Lung (tissue), 11 donors: ENCODE measurements at regions not wholly inside any gene's neighbourhood (a gene's known extent, or its start where the extent isn't known, plus 50 kb on each side); places are given as distances from the start of the nearest gene placed in this dataset.

ENCODE experiments used
- ATAC-seq: fragments of 200-7000 bp; cut with Tn5 transposase; one replicate; pipeline ENCODE4 v1.9.1; 2020; ENCODE audit warnings: moderate number of reproducible peaks; ENCODE audit not compliant: insufficient read depth, low FRiP score
- DNase-seq, 3 donors: peaks; one replicate each; pipeline ENCODE4 v3.0.0-alpha.2; 2013 to 2017
- H3K27ac ChIP-seq, 2 donors: one replicate each; pipeline ENCODE4 v1.5.1; 2013; ENCODE audit warnings: mild to moderate bottlenecking in 2 of 2, moderate library complexity in 2 of 2, control low read depth in 1 of 2, inconsistent platforms in 1 of 2, low read depth in 1 of 2, low read length in 1 of 2
- H3K27me3 ChIP-seq, 3 donors: one replicate each; pipeline ENCODE4 v1.5.1; 2013; ENCODE audit warnings: low read length in 2 of 3; ENCODE audit not compliant: control insufficient read depth in 3 of 3, insufficient read depth in 3 of 3
- H3K36me3 ChIP-seq, 4 donors: one replicate each; pipeline ENCODE4 v1.5.1; 2013; ENCODE audit warnings: low read length in 4 of 4, mild to moderate bottlenecking in 1 of 4, moderate library complexity in 1 of 4; ENCODE audit not compliant: control insufficient read depth in 4 of 4, insufficient read depth in 4 of 4
- H3K4me1 ChIP-seq, 5 donors: one replicate each; pipeline ENCODE4 v1.5.1; 2013; ENCODE audit warnings: low read length in 5 of 5, mild to moderate bottlenecking in 2 of 5, moderate library complexity in 1 of 5; ENCODE audit not compliant: control insufficient read depth in 5 of 5, insufficient read depth in 5 of 5
- H3K4me3 ChIP-seq: one replicate; pipeline ENCODE4 v1.5.1; 2013; ENCODE audit warnings: mild to moderate bottlenecking, control low read depth, moderate library complexity
- H3K9ac ChIP-seq, 2 donors: one replicate each; pipeline ENCODE4 v1.5.1; 2013; ENCODE audit warnings: low read length in 2 of 2, control low read depth in 1 of 2; ENCODE audit not compliant: insufficient read depth in 1 of 2
- H3K9me3 ChIP-seq, 4 donors: one replicate each; pipeline ENCODE4 v1.5.1; 2013; ENCODE audit warnings: low read length in 3 of 4, mild to moderate bottlenecking in 1 of 4, moderate library complexity in 1 of 4; ENCODE audit not compliant: control insufficient read depth in 4 of 4, insufficient read depth in 3 of 4
- CTCF ChIP-seq: IDR thresholded peaks from 2 replicates; pipeline ENCODE4 v1.5.1; 2012; ENCODE audit warnings: mild to moderate bottlenecking; ENCODE audit errors: control extremely low read depth, extremely low read depth
- WGBS, 2 donors: extraction: QIAGEN DNeasy Blood & Tissue Kit; methylation state at CpG; one replicate each; pipeline ENCODE4 v1.1.7; 2013; 5-methylcytosine and 5-hydroxymethylcytosine counted together
- donor health status: control.
- donor health status: control.
- donor health status: Bipolar disorder and iron deficiency.
- donor health status: healthy.
- donor health status: DM: yes; HTN: yes; CAD: no.

DNA sequence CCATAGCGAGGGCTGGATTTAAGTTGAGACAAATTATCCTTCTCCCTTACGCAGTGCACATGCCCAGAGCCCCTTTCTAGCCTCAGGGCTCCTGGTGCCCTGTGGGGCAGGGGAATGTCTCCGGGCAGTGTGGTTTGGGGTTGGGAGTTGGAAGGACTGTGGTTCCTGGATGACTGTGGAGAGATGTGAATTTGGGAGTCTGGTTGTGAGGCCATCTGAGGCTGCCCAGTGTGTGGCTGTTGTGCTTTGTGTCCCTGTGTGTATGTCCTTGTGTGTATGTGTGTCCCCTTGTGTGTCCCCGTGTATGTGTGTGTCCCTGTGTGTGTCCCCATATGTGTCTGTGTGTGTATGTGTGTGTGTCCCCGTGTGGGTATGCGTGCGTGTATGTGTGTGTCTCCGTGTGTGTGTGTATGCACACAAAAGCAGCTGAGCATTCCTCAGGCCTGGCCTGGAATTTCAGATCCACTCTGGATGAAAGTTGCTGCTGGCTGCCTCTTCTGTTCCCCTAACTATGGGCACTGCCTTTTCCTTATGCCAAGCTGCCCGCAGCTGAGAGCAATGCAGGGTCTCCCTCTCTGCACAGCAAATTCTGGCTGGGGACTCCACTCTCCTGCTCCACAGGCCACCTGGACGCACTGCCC is 65.4 kb downstream of the UBIAD1 start:
- no peak for DNase-seq
- Histone ChIP-seq H3K4me1 (peaks cover 0 to 4% (median 0%) of the 10 kb centered on the region in 5 donors), H3K27me3 (peaks cover 0 to 16% (median 8%) of the 10 kb centered on the region in 3 donors), H3K9ac (no peak overlapping the region), H3K36me3 (no peaks in the 10 kb centered on the region), H3K4me3 (no peak overlapping the region), H3K27ac (no peak overlapping the region), H3K9me3 (no peaks in the 10 kb centered on the region)
- 80 to 83% methylated on average over 10 of the region's 10 CpGs for WGBS, 2 donors
- ATAC-seq, result no peak
- no peak for TF ChIP-seq CTCF

DNA sequence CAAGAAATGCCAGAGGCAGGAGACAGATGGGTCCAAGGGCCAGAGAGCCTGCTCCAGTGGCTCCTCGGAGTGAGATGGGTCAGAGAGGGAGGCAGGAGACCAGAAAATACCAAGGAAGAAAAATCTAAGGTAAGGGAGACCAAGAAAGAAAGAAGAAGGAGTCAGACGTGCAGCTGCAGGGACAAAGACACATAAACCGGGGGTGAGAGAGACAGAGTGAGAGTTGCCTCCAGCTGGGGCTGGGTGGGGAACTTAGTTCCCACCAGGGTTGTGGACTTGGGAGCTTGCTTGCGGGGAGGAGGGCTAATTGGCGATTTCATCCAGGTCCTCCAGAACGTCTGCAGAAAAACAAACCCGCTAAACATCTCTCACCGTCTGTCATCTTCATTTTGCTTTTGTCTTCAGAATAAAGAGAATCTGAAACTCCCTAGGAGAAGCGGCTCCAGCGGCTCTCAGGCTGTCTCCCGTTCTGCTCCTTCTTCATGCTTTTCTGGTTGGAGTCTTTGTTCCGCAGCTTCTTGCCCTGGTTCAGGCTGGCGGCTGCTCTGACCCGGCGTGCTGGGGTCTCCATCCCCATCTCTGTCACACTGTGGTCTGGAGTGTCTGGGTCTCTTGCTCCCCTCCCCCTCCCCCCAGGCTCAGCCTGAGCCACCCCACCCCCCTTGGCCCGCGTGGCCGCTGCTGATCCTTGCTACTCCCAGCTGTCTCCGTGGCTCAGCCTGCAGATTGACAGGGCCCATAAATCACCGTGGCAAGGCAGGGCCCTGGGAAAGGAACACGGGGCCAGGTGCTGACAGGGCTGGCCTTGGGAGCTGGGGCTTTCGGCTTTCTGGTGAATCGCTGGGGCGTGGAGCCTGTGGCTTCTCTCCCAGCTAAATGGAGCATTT is 66.6 kb downstream of the UBIAD1 start:
- Histone ChIP-seq H3K27me3 (peaks cover 0 to 18% (median 8%) of the 10 kb centered on the region in 3 donors), H3K4me1 (peaks cover 0 to 4% (median 0%) of the 10 kb centered on the region in 5 donors), H3K27ac (no peak overlapping the region), H3K9me3 (no peaks in the 10 kb centered on the region), H3K4me3 (no peak overlapping the region), H3K36me3 (no peaks in the 10 kb centered on the region), H3K9ac (no peak overlapping the region)
- DNase-seq, result peak in 1 of 3 donors; percentile 11
- 16% methylated on average over 23 to 24 of the region's 24 CpGs for WGBS, 2 donors
- ATAC-seq, result no peak
- no peak for TF ChIP-seq CTCF

- no peak overlapping the region for H3K27ac ChIP-seq
- H3K4me1 ChIP-seq, result peaks cover 0 to 4% (median 0%) of the 10 kb centered on the region in 5 donors
- ATAC-seq (no peak), DNase-seq (no peak)
- no peak for TF ChIP-seq CTCF
- H3K4me3 ChIP-seq, result no peak overlapping the region
- peaks cover 0 to 18% (median 8%) of the 10 kb centered on the region in 3 donors for H3K27me3 ChIP-seq
- no peaks in the 10 kb centered on the region for H3K9me3 ChIP-seq
- no peaks in the 10 kb centered on the region for H3K36me3 ChIP-seq
- 30 to 40% methylated on average over 4 of the region's 4 CpGs for WGBS, 2 donors
- no peak overlapping the region for H3K9ac ChIP-seq
Measured at GRCh38 chr1:11340233-11340632, 67.2 kb downstream of the UBIAD1 start.
